ENCODE measurements at regions not wholly inside any gene's neighbourhood (a gene's known extent, or its start where the extent isn't known, plus 50 kb on each side); places are given as distances from the start of the nearest gene placed in this dataset.
"Not testable (repeated sequence)": the region's sequence is repeated elsewhere in the genome, so short reads cannot be mapped to it uniquely, and the experiment has no call there.

DNA sequence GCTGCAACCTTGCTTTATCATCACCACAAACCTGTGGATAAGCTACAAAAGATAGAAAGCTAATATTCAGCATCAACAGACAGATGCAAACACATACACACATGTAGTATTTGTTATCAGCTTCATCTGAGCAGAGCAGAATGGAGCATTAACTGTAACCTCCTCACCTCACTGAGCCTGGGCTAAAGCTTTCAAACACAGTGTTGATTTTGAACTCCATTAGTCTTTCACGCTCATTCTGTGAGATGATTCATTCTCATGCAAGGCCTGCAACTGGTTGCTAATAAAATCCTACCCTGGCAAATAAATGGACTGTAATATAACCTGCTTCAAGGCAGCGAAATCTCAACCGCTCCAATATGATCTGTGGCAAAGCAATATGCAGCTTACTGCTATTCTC is 1360.6 kb upstream of the ACO1 start:
- no peak for DNase-seq (ENCODE audit: insufficient read length, low spot score)
- no peak for FAIRE-seq

DNA sequence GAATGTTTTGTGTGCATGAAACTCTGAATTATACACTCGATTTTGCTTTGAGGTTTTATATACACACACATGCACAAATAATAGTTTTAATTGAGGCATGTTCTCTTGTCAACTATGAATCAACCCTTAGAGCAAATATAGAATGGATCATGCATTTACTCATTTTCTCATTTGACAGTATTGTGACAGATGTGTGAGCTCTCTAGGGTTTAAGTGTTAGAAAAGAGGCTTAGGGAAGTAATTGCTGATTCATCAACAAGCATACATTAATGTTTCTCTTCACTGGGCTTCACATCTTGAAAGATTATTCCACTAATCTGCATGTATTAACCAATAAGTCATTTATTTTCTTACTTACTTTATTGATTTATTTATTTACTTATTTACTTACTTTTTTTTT is 1356.8 kb upstream of the ACO1 start:
- no peak for DNase-seq (ENCODE audit: insufficient read length, low spot score)
- FAIRE-seq = no peak

DNA sequence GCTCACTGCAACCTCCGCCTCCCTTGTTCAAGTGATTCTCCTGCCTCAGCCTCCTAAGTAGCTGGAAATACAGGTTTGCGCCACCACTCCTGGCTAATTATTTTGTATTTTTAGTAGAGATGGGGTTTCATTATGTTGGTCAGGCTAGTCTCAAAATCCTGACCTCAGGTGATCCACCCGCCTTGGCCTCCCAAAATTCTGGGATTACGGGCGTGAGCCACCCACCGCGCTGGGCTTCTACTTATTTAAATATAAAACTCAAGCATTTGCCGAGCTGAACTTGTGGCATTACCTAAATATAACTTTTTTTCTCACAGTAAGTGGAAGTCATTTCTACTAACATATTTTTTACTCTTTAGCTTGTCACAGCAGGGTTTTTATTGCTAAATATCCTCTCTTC is 1356.3 kb upstream of the ACO1 start:
- FAIRE-seq (no peak), DNase-seq (ENCODE audit: insufficient read length, low spot score) (no peak)

- peak; percentile 0 for DNase-seq (ENCODE audit: insufficient read length, low spot score)
- FAIRE-seq = no peak
These were observed 1353.7 kb upstream of the ACO1 start for GRCh38 chr9:31030741-31031202.

GRCh38 chr9:31032206-31032605 is 1352.2 kb upstream of the ACO1 start:
- DNase-seq (ENCODE audit: insufficient read length, low spot score) (no peak), FAIRE-seq (no peak)

DNA sequence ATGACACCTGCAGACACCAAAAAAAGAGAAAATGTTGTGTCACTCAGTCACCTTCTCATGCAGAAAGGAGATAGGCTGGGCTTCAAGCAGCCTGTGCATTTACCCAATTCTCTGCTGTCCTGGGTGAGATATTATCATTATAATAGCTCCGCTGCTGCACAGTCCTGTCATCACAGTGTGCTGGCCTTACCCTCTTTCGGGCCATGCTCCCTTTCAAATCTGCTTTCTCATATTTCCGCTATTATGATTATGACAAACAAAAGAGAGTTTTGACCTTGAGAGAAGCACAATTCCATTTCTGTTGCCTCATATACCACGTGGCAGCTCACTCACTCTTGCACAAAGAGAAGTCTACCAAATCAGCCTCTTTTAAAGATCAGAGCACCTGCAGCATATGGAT is 1350.1 kb upstream of the ACO1 start:
- no peak for DNase-seq (ENCODE audit: insufficient read length, low spot score)
- no peak for FAIRE-seq

DNA sequence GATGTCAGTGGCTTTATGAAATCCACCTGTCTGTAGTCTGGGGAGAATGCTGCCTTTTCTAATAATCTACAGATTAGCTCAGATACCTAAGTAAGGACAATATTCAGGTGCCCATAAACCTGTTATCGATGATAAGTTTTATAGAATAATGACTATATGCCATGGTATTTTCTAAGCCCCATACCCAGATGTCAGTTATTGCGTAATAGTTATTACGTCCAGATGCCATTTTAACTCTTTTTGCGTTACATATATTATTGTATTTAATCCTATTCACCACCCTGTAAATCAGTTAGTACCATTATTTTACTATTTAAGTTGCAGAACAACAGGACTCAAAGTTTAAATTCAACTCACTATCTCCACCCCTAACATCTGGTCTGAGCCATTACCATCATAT is 1343.9 kb upstream of the ACO1 start:
- FAIRE-seq (no peak), DNase-seq (ENCODE audit: insufficient read length, low spot score) (no peak)

DNA sequence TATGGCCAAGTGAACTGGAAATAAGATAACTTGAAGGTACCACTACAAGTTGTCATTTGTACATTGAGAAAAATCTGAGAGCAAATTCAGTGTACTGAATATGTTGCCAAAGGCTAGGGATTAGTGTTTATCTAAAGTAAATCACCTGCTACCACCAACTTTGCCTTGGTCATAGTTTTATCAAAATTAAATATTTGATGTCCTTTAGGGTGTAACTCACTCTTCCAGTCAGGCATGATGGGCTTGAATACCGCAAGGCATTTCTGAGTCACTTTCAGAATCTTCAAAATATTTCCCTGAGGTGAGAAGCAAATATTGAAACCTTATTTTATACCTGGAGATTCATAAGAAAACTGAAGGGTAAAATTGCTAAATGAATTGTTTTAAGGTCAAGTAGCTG is 1338.6 kb upstream of the ACO1 start:
- FAIRE-seq (no peak), DNase-seq (ENCODE audit: insufficient read length, low spot score) (no peak)

DNA sequence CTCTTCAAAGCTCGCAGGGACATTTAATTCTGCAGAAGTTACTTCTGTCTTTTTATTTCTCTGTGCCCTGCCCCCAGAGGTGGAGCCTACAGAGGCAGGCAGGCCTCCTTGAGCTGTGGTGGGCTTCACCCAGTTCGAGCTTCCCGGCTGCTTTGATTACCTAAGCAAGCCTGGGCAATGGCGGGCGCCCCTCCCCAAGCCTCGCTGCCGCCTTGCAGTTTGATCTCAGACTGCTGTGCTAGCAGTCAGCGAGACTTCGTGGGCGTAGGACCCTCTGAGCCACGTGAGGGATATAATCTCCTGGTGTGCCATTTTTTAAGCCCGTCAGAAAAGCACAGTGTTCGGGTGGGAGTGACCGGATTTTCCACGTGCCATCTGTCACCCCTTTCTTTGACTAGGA is 1322.9 kb upstream of the ACO1 start:
- DNase-seq (ENCODE audit: insufficient read length, low spot score); FAIRE-seq: not testable (repeated sequence)

DNA sequence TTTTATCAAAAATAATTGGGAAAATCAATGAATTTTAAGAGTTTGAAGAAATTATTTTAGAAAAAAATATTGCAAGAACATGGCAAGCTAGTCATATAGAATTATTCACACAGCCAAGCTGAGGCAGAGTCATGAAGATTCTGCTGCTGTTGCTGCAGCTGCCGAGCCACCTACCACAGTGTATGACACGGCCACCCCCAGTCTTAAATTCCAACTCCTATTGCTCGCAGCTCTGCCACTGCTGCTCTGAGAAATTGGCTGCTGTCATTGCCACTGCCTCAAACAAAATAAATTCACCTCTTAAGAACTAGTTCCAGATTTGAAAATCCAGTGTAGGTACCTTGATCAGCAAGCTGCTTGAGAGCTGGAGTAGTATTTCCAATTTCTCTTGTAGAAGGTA is 1318.8 kb upstream of the ACO1 start:
- DNase-seq (ENCODE audit: insufficient read length, low spot score) (no peak), FAIRE-seq (no peak)

DNA sequence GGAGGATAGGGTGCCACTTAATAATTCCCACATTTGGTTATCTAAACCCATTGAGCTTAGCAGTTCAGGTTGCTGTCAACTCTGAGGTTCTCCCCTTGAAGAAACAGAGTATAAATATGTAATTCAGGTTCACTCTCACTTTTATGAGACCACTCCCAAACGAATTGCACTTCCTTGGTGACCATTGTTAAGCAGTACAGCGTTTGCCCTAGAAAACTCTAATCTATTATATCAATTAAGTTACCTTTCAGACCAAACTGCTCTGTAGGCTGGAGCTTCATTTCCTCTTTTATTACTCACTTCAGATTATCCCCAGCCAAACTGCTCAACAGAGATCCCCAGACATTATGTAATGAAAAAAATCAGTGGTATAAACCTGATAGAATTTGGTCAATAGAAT is 1317.0 kb upstream of the ACO1 start:
- no peak for DNase-seq (ENCODE audit: insufficient read length, low spot score)
- FAIRE-seq = no peak

DNA sequence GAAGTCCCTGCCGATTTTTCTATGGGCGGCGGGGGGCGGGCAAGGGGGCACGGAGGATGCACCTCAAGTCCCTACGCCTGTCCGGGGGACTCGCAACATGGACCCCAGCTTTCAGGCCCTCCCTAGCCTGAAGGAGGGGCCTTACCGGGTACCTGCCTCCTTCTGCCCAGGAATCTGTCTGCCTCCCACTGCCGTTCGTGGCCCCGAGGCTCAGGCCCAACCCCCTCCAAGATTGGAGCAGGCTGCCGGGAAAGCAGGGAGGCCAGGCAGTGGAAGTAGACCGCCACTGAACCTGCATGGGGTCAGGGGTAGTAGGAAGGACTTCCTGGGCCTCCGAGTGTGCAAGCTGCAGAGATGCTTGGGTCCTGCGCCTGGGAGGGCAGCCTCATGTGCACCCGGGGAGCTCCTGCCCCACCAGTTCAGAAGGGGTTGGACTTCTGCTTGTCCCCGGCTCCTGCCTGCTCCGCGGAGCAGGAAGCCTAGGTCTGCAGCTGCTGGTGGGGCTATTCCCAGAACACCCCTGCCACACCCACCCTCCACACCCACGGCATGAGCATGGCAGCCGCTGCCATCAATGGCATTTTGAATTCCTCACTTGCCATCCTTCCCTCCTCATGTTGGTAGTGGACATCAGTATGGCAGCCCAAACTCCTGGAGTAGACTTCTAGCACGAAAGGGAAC is 1312.7 kb upstream of the ACO1 start:
- no peak for FAIRE-seq
- no peak for DNase-seq (ENCODE audit: insufficient read length, low spot score)

DNA sequence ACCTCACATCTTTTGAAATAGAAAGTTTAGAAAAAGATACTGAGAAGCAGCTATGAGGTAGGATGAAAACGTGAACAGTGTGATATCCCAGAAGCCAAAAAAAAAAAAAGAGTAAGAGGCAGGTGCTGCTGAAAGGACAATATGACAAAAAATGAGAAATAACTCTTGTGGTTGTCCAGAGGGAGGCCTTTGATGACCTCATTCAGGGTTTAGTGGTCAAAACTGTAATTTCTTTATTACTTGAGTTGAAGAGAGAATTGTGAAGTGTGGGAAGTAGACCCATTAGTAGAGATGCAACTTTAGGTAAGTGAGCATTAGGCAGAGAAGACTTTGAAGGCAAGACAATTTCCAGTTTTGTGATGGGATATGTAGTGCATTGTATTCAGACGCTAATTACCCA is 1306.3 kb upstream of the ACO1 start:
- FAIRE-seq = no peak
- no peak for DNase-seq (ENCODE audit: insufficient read length, low spot score)

GRCh38 chr9:31084350-31084749 is 1300.1 kb upstream of the ACO1 start:
- DNase-seq (ENCODE audit: insufficient read length, low spot score) = no peak
- FAIRE-seq = no peak

GRCh38 chr9:31089549-31090221 is 1294.8 kb upstream of the ACO1 start:
- DNase-seq (ENCODE audit: insufficient read length, low spot score) (no peak), FAIRE-seq (no peak)

- FAIRE-seq (no peak), DNase-seq (ENCODE audit: insufficient read length, low spot score) (no peak)
These were observed 1284.1 kb upstream of the ACO1 start for GRCh38 chr9:31100311-31100710.

DNA sequence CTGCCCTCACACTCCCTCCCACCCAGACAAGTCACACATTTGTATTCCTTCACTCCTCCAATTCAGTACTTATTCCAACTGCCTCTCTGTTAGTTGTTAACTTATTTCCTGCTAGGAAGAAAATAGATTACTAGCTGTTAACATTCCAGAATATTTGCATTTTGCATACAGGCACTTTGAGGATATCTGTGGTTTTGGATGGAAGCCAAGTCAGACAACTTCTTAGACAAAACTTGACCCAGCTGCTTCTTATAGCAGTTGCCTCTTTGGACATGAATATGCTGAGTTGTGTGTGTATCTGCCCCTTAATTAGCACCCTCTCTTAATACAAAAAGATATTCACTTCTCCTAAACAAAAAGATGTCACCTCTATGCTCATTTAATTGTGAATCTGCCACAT is 1280.6 kb upstream of the ACO1 start:
- no peak for DNase-seq (ENCODE audit: insufficient read length, low spot score)
- FAIRE-seq = no peak

DNA sequence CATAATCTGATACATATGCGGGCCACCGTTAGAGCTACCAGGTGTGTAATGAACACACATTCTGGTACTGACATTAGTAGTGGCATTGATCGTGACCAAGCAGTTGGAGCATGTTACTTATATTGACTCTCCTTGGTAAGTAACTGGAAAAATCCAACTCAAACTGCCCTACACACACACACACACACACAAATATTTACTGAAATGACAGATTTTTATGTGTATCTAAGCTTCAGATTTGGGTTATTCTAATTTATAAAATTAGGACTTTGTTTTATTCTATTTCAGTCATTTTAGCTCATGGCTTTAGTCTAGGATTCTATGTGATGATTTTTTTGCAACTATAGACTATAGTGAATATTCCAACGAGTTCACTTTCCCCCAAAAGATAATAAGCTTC is 1280.2 kb upstream of the ACO1 start:
- FAIRE-seq = no peak
- no peak for DNase-seq (ENCODE audit: insufficient read length, low spot score)

GRCh38 chr9:31112491-31112890 is 1272.0 kb upstream of the ACO1 start:
- FAIRE-seq = no peak

DNA sequence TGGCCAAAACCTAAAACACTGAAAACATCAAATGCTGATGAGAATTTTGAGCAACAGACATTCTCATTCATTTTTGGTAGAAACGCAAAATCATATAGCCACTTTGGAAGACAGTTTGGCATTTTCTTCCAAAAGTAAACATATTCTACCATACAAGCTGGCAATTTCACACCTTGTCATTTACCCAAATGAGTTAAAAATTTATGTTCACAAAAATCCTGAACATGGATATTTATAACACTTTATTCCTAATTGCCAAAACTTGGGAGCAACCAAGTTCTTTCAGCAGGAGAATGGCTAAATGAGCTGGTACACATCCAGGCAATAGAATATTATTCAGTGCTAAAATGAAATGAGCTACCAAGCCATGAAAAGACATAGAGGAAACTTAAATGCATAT is 1270.1 kb upstream of the ACO1 start:
- FAIRE-seq (no peak), DNase-seq (ENCODE audit: insufficient read length, low spot score) (no peak)

More at GRCh38 chr9:31112491-31112890, 1272.0 kb upstream of the ACO1 start:
- DNase-seq (ENCODE audit: insufficient read length, low spot score) = no peak

- FAIRE-seq (no peak), DNase-seq (ENCODE audit: insufficient read length, low spot score) (no peak)
These were observed 1264.5 kb upstream of the ACO1 start for GRCh38 chr9:31119890-31120454.

GRCh38 chr9:31124389-31124788 is 1260.1 kb upstream of the ACO1 start:
- DNase-seq (ENCODE audit: insufficient read length, low spot score) (no peak), FAIRE-seq (no peak)

All from HTR-8/SVneo (cell line).